ENCODE measurements at regions not wholly inside any gene's neighbourhood (a gene's known extent, or its start where the extent isn't known, plus 50 kb on each side); places are given as distances from the start of the nearest gene placed in this dataset.
"Not testable (repeated sequence)": the region's sequence is repeated elsewhere in the genome, so short reads cannot be mapped to it uniquely, and the experiment has no call there.

GRCh38 chr2:111569356-111570199 is 314.4 kb downstream of the ANAPC1 start:
- DNase-seq (ENCODE audit: low read depth, low spot score), result not testable (repeated sequence)

DNA sequence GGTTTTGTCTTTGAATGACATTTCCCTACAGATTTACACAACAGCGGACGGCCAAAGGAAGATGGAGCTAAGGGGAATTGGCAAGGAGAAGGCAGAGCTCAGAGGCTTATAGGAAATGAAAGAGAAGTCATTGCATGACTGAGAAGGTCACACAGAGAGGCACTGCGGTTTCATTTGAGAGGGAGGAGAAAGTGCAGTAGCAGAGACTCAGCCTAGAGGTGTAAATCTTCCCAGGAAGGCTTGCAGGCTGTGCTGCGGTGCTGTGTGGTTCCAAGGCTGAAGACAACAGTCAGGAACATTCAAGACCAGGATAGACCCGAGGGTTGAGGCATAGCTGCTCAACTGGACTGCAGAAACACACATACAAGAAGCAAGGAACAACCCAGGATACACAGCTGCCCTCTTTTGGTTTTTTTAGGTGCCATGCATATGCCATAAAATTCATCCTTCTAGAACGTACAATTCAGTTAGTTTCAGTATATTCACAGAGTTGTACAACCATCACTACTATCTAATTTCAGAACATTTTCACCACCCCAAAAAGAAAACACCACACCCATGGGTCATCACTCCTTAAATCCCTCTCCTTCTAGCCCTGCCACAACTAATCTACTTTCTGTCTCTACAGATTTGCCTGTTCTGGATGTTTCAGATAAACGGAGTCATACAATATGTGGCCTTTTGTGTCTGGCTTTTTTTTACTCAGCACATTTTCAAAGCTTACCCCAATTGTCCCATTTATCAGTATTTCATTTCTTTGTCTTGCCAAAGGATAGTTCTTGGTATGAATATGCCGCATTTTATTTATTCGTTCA is 313.5 kb downstream of the ANAPC1 start:
- not testable (repeated sequence) for DNase-seq (ENCODE audit: low read depth, low spot score)

GRCh38 chr2:111574803-111575202 is 309.2 kb downstream of the ANAPC1 start:
- not testable (repeated sequence) for DNase-seq (ENCODE audit: low read depth, low spot score)

- DNase-seq (ENCODE audit: low read depth, low spot score), result not testable (repeated sequence)
Observed at GRCh38 chr2:111577154-111577885, 306.7 kb downstream of the ANAPC1 start.

DNA sequence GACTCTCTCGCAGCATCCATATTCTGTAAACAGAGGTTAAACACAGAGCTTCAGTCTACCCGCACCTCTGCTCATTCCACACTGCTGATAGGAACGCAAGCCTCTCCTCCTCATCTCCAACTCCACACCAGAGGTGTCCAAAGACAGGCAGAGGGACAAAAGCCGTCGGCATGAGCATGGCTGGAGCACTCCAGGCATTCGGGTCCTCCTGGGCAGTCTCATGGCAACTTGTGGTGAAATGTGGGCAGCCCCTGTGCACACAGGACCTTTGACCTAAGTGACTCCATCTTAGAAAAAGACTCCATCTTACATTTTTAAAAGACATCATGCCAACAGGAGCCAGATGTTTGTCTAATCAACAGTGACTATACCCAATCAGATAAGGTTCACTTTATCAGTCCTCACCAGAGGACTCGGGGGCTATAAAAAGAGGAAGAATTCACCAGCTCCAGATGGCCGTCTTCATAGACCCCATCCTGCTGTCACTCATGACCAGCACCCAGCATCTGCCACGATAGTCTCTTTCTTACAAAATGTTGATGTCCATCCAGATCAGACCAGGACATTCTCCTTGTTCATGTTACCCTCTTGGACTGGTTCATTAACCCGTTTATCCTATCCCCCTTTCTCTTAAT is 304.4 kb downstream of the ANAPC1 start:
- not testable (repeated sequence) for DNase-seq (ENCODE audit: low read depth, low spot score)

DNA sequence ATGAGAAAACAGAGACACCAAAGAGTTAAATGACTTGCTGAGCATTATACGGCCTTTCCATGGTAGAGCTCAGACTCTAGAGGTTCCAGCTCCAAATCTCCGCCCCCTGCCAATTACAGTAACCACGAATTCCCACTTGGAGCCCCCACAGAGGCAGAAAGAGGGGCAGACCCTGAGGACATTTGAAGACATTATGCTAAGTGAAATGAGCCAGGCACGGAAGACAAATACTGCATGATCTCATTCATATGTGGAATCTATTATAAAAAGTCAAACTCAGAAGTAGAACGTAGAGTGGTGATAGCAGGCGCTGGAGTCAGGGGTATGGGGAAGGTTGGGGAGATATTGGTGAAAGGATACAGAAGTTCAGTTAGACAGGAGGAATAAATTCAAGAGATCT is 303.4 kb downstream of the ANAPC1 start:
- not testable (repeated sequence) for DNase-seq (ENCODE audit: low read depth, low spot score)

- DNase-seq (ENCODE audit: low read depth, low spot score), result not testable (repeated sequence)
Observed at GRCh38 chr2:111582090-111582489, 301.9 kb downstream of the ANAPC1 start.

DNA sequence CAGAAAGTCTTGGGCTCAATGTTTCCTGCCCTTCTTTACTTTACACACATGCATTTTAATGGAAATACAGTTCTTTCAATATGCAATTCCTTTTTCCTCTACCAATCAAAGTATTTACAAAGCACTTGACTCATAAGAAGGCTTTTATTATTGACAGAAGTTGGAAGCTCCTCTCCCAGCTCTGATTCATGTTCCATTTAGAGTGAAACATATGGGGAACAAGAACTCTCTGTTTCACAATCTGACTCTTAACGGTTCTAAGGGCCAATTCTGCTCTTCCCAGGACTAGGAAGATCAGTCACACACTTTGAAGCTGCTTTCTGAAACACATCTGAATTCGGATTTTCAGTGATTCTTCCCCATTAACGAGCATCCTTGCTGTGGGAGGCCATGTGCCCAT is 300.5 kb downstream of the ANAPC1 start:
- not testable (repeated sequence) for DNase-seq (ENCODE audit: low read depth, low spot score)

DNA sequence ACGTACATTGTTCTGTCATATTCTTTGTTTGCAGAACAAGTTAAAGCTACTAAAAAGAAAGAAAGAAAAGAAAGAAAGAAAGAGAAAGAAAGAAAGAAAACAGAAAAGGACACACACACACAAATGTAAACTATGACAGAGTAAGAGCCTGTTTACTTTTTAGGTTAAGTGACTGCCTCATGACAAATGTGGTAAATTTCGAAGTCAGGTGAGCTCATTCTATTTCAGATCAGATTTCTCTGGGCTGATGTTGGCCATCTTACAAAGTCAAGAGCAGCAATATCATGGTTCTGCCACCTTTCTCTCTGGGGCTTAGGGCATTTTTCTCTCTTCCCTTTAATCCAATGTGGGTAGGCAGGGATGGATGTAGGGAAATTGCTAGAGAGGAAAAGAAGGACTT is 299.5 kb downstream of the ANAPC1 start:
- not testable (repeated sequence) for DNase-seq (ENCODE audit: low read depth, low spot score)

DNA sequence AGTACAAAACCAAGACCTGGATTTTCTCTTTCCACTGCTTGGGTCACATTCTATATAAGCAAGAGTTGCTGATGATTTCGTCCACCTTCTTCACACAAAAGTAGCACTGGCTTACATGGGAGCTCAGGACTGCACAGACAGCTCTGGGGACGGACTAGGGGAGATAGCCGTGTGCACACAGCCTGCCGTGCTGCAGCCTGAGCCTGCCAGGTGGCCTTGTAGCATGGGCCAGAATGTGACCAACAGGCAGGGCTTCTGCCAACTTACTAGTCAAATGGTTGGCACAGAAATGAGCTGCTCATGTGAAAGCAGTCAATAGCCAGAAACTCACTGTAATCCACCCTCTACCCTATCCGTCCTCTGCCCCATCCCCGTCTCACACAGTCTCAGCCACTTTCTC is 299.0 kb downstream of the ANAPC1 start:
- DNase-seq (ENCODE audit: low read depth, low spot score), result not testable (repeated sequence)

DNA sequence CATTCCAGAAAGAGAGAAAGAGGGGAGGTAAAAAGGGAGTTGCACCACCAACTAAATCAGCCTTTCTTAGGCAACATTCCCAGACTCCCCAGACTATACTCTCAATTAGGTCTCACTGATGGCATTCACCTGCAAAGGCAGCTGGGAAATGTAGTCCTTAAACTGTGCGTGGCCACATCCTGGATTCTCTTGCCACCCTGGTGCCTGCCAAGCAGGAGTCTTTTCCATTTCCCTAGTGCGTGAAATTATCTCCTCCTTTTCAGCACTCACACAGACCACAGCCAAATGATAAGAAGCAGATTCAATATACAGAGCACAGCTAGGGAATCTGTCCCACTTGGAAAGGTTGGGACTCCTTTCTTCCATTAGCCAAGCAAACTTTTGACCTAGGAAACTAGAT is 298.0 kb downstream of the ANAPC1 start:
- not testable (repeated sequence) for DNase-seq (ENCODE audit: low read depth, low spot score)

- DNase-seq (ENCODE audit: low read depth, low spot score), result not testable (repeated sequence)
Observed at GRCh38 chr2:111595072-111595471, 288.9 kb downstream of the ANAPC1 start.

DNA sequence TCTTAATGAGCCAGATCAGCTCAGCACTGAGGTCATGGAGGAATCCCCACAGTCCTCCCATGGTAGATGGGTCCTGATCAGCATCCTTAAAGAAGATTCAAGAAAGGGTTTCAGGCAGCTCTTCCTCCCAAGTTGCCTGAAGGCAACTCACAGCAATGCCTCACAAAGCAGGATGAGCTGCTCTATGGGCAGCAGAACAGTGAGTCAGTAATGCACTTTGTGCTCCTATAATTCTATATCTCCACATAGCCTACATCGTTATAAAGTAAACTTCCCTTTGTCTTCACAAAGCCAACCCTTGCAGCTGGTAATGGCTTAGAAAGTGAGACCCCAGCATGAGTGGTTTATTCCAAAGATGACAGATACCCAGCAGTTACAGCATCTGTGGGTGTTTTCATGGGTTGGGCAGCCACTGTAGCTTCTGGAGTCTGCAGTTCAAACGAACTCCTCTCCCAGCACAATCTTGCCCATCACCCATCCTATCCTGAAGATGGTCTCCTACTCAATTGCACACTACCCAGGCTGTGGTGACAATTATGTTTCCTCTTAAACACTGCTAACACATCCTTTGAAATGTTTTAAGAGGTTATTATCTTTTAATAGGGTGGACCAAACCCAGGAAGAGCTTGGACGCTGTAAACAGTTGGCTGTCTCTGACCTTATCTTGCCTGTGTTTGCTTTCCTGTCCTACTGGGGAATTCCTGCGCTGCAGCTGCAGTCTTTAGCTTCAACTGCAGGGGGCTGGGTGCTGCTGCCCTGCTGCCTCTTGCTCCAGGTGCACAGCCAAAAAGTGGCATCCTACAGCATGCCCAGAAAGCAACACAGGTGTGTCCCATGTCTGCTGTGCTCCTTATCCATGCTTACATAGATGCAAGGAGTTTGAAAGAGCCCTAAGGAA is 286.9 kb downstream of the ANAPC1 start:
- DNase-seq (ENCODE audit: low read depth, low spot score), result not testable (repeated sequence)

DNA sequence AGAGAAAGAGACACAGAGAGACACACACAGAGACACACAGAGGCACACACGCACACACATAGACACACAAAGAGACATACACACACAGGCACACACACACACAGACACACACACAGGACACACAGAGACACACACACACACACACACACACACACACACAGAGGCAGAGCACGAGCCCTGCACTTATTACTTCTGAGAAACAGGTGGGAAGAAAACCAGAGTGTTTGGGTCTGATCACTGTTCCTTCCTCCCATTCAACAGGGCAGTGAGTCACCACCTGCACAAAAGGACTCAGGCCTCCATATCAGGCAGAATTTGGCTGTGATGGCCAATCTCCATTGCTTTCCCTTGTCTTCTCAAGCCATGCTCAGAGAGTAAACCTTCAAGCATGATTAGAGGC is 285.0 kb downstream of the ANAPC1 start:
- DNase-seq (ENCODE audit: low read depth, low spot score), result not testable (repeated sequence)

DNA sequence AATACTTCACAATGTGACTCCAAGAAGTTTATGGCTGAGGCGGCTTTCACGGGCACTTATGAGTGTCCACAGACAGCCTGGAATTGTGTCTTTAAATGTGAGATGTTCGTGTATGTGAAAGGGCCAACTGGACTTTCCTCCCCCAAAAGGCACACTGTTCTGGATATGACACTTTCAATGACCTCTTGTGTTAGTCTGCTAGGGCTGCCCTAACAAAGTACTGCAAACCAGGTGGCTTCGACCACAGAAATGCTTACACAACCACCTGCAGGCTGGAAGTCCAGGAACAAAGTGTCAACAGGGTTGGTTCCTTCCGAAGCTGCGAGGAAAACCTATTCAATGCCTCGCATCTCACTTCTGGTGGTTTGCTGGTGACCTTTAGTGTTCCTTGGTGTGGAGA is 281.7 kb downstream of the ANAPC1 start:
- not testable (repeated sequence) for DNase-seq (ENCODE audit: low read depth, low spot score)

DNA sequence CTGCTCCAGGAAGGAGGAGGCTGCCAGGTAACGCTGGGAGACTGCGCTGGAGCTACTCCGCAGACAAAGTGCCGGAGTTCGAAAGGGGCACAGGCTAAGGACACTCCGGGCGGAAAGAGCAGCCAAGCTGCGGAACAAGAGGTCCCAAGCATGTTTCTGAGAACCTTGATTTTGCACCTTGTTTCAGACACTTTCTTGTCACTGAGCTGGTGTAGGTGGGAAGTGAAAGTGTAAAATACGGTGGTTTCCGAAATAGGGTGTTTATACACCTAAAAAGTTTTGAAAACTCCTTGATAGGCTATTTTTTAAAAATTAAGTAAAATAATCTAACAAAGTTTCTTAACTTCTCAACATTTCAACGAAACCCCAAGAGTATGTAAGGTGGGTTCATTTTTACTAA is 278.2 kb downstream of the ANAPC1 start:
- DNase-seq (ENCODE audit: low read depth, low spot score), result not testable (repeated sequence)

GRCh38 chr2:111606632-111607031 is 277.4 kb downstream of the ANAPC1 start:
- not testable (repeated sequence) for DNase-seq (ENCODE audit: low read depth, low spot score)

DNA sequence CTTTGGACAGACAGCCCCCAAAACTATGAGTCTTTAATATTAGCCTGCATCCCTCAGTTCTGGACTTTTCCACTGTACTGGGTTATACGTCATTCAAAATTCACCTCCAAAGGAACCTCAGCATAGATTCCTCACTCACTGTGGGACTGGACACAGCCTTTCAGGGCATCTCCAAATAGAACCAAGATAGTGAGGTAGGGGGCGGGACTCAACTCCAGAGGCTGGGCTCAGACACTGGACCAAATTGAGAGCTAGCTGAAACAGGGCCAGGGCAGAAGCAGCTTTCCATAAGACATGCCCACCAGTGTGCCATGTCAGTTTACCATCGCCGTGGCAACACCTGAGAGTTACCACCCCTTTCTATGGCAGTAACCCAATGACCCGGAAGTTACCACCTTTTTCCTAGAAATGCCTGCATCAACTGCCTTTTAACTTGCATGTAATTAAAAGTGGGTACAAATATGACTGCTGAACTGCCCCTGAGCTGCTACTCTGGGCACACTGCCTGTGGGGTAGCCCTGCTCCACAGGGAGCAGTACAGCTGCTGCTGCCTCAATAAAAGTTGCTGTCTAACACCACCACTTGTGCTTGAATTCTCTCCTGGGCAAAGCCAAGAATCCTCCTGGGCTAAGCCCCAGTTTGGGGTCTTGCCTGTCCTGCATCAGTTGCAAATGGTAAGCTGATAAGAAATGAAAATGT is 274.7 kb downstream of the ANAPC1 start:
- not testable (repeated sequence) for DNase-seq (ENCODE audit: low read depth, low spot score)

DNA sequence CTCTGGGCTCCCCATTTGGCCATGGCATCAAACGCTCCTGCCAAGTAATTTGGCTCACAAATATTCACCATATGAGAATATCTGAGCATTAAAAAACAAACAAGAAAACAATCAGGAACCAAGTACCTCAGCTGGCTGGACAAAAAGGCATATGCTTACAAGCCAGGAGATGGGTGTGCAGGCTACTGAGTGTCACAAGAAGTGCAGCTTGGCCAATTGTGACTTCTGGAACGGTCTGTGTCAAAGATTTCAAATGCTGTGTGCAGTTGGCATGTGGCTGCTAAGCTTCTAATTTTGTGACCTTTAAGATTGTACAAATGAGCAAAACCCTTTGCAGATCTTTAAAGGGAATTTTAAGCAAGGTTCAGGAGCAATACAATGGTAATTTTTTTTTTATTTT is 274.0 kb downstream of the ANAPC1 start:
- DNase-seq (ENCODE audit: low read depth, low spot score), result not testable (repeated sequence)

All from smooth muscle cell of the brain vasculature (primary cell).